HEK293T (cell line): ENCODE measurements at regions not wholly inside any gene's neighbourhood (a gene's known extent, or its start where the extent isn't known, plus 50 kb on each side); places are given as distances from the start of the nearest gene placed in this dataset.

ENCODE experiments used
- CTCF ChIA-PET: fragments of 350-600 bp; formaldehyde crosslinking; extraction: SDS; loops from one replicate; lab custom pipeline; 2021; ENCODE audit warnings: antibody characterized with exemption, inconsistent platforms; lab: Yijun Ruan, JAX
- POLR2A ChIA-PET: fragments of 350-600 bp; formaldehyde crosslinking; extraction: SDS; loops from one replicate; lab custom pipeline; 2020; ENCODE audit warnings: antibody characterized with exemption, inconsistent platforms; lab: Yijun Ruan, JAX
- DNase-seq: peaks from one replicate; pipeline ENCODE4 v3.0.0; 2012; ENCODE audit warnings: mixed read lengths; ENCODE audit errors: extremely low spot score
- ARNT ChIP-seq: fragments of 450-650 bp; IDR thresholded peaks from 2 replicates; pipeline ENCODE4 v1.6.1; 2017; ENCODE audit warnings: mild to moderate bottlenecking
- BHLHE40 ChIP-seq: fragments of 450-650 bp; IDR thresholded peaks from 2 replicates; pipeline ENCODE4 v1.6.1; 2016; ENCODE audit warnings: mild to moderate bottlenecking, moderate library complexity, borderline replicate concordance
- CTBP1 ChIP-seq: fragments of 450-650 bp; IDR thresholded peaks from 2 replicates; pipeline ENCODE4 v1.6.1; 2016; ENCODE audit warnings: borderline replicate concordance
- ELF4 ChIP-seq: fragments of 450-650 bp; IDR thresholded peaks from 2 replicates; pipeline ENCODE4 v1.6.1; 2017; ENCODE audit warnings: antibody characterized with exemption
- FOXA1 ChIP-seq: fragments of 450-650 bp; IDR thresholded peaks from 2 replicates; pipeline ENCODE4 v1.6.1; 2016; ENCODE audit warnings: mild to moderate bottlenecking
- FOXK2 ChIP-seq: fragments of 450-650 bp; IDR thresholded peaks from 2 replicates; pipeline ENCODE4 v1.6.1; 2016; ENCODE audit warnings: mild to moderate bottlenecking
- FOXM1 ChIP-seq: fragments of 450-650 bp; IDR thresholded peaks from 2 replicates; pipeline ENCODE4 v1.6.1; 2017; ENCODE audit warnings: mild to moderate bottlenecking, borderline replicate concordance
- HDGF ChIP-seq: fragments of 450-650 bp; IDR thresholded peaks from 2 replicates; pipeline ENCODE4 v1.6.1; 2017; ENCODE audit warnings: antibody characterized with exemption, borderline replicate concordance
- L3MBTL2 ChIP-seq: fragments of 450-650 bp; conservative IDR thresholded peaks from 2 replicates; pipeline ENCODE4 v1.6.1; 2016; ENCODE audit warnings: mild to moderate bottlenecking
- LEF1 ChIP-seq: fragments of 450-650 bp; IDR thresholded peaks from 2 replicates; pipeline ENCODE4 v1.6.1; 2017; ENCODE audit warnings: mild to moderate bottlenecking, borderline replicate concordance
- NFRKB ChIP-seq: fragments of 450-650 bp; IDR thresholded peaks from 2 replicates; pipeline ENCODE4 v1.6.1; 2016; ENCODE audit warnings: mild to moderate bottlenecking, moderate library complexity
- PKNOX1 ChIP-seq: fragments of 450-650 bp; IDR thresholded peaks from 2 replicates; pipeline ENCODE4 v1.6.1; 2016
- SP1 ChIP-seq: fragments of 450-650 bp; IDR thresholded peaks from 2 replicates; pipeline ENCODE4 v1.6.1; 2017
- SUZ12 ChIP-seq: fragments of 450-650 bp; IDR thresholded peaks from 2 replicates; pipeline ENCODE4 v1.6.1; 2016; ENCODE audit warnings: mild to moderate bottlenecking
- TARDBP ChIP-seq: fragments of 450-650 bp; IDR thresholded peaks from 2 replicates; pipeline ENCODE4 v1.6.1; 2016
- ZNF384 ChIP-seq: fragments of 450-650 bp; IDR thresholded peaks from 2 replicates; pipeline ENCODE4 v1.6.1; 2016

GRCh38 chrX:9383655-9384054, 81.2 kb upstream of the TBL1X start:
- TF ChIP-seq LEF1 (no peak), BHLHE40 (no peak), TARDBP (no peak), FOXA1 (no peak), PKNOX1 (no peak), ARNT (no peak)
- ChIA-PET CTCF (no interaction called here), POLR2A (no interaction called here)
- no peak for DNase-seq

GRCh38 chrX:9388450-9388849, 76.4 kb upstream of the TBL1X start:
- DNase-seq = no peak
- POLR2A ChIA-PET = no interaction called here
- no peak for TF ChIP-seq SP1
- no peak for TF ChIP-seq TARDBP
- no peak for TF ChIP-seq L3MBTL2
- no peak for TF ChIP-seq FOXM1
- TF ChIP-seq HDGF = no peak
- TF ChIP-seq LEF1 = no peak
- no peak for TF ChIP-seq FOXA1
- TF ChIP-seq ZNF384 = no peak
- no peak for TF ChIP-seq PKNOX1
- TF ChIP-seq ARNT = no peak
- TF ChIP-seq NFRKB = no peak
- no peak for TF ChIP-seq SUZ12
- no peak for TF ChIP-seq ELF4
- no peak for TF ChIP-seq CTBP1
- no peak for TF ChIP-seq FOXK2
- TF ChIP-seq BHLHE40 = no peak
- CTCF ChIA-PET = no interaction called here

- TF ChIP-seq ZNF384 (no peak), BHLHE40 (no peak), FOXA1 (no peak), SUZ12 (no peak), L3MBTL2 (no peak), ELF4 (no peak), HDGF (no peak), CTBP1 (no peak), SP1 (no peak), FOXK2 (no peak), LEF1 (no peak), PKNOX1 (no peak), FOXM1 (no peak), NFRKB (no peak), ARNT (no peak), TARDBP (no peak)
- POLR2A ChIA-PET = no interaction called here
- CTCF ChIA-PET = no interaction called here
- no peak for DNase-seq
These were observed 74.7 kb upstream of the TBL1X start for GRCh38 chrX:9390121-9390520.

- no peak for DNase-seq
- TF ChIP-seq LEF1 = no peak
- TF ChIP-seq SUZ12 = no peak
- TF ChIP-seq FOXK2 = no peak
- TF ChIP-seq HDGF = no peak
- TF ChIP-seq BHLHE40 = no peak
- no peak for TF ChIP-seq PKNOX1
- no peak for TF ChIP-seq CTBP1
- no peak for TF ChIP-seq SP1
- TF ChIP-seq ZNF384 = no peak
- no peak for TF ChIP-seq ARNT
- POLR2A ChIA-PET = no interaction called here
- CTCF ChIA-PET = no interaction called here
These were observed 74.0 kb upstream of the TBL1X start for GRCh38 chrX:9390693-9391368.

- ChIA-PET POLR2A (no interaction called here), CTCF (no interaction called here)
- TF ChIP-seq LEF1 (no peak), TARDBP (no peak), FOXK2 (no peak), FOXA1 (no peak)
- no peak for DNase-seq
These were observed 72.4 kb upstream of the TBL1X start for GRCh38 chrX:9392445-9392844.

- DNase-seq = no peak
- POLR2A ChIA-PET = no interaction called here
- no peak for TF ChIP-seq HDGF
- TF ChIP-seq FOXM1 = no peak
- no peak for TF ChIP-seq BHLHE40
- no peak for TF ChIP-seq PKNOX1
- TF ChIP-seq FOXK2 = no peak
- TF ChIP-seq LEF1 = no peak
- TF ChIP-seq FOXA1 = no peak
- TF ChIP-seq NFRKB = no peak
- no peak for TF ChIP-seq SUZ12
- TF ChIP-seq L3MBTL2 = no peak
- no peak for TF ChIP-seq ZNF384
- CTCF ChIA-PET = no interaction called here
These were observed 71.3 kb upstream of the TBL1X start for GRCh38 chrX:9393571-9393970.
